ENCODE measurements at regions not wholly inside any gene's neighbourhood (a gene's known extent, or its start where the extent isn't known, plus 50 kb on each side); places are given as distances from the start of the nearest gene placed in this dataset.

DNA sequence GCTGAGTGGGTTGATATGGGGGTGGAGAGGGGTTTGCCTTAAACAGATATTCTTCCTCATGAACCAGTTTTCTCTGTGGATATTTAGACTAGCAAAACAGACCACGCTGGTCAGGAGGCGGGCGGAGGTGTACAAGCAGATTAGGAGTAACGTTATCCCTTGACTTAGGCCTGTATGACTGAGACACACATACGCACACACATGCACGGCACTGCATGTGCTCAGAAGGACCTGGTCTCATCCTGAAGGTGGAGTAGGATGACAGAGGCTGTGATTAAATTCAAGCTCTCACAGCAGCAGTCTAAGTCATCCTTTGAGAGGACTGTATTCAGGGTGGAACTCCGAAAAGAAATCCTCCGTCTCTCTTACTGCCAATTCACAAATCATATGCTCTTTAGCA is 209.7 kb downstream of the DIRAS2 start:
- TF ChIP-seq POLR2AphosphoS5 (IDR thresholded peaks at IDR 0.05) = no peak
- peak; percentile 43 for TF ChIP-seq CTCF (IDR thresholded peaks at IDR 0.05; ENCODE audit: poor library complexity, severe bottlenecking)
- TF ChIP-seq EZH2 (IDR thresholded peaks at IDR 0.05; ENCODE audit: borderline replicate concordance, insufficient read depth, low read length, poor library complexity, severe bottlenecking) = no peak
- no peak for TF ChIP-seq EP300 (conservative IDR thresholded peaks at IDR 0.05; ENCODE audit: poor library complexity, severe bottlenecking)
- TF ChIP-seq RAD21 (conservative IDR thresholded peaks at IDR 0.05) = peak; percentile 33
